ENCODE measurements at regions not wholly inside any gene's neighbourhood (a gene's known extent, or its start where the extent isn't known, plus 50 kb on each side); places are given as distances from the start of the nearest gene placed in this dataset.

- no peaks in the 10 kb centered on the region for H3K9me1 ChIP-seq (ENCODE audit: insufficient read depth, low read length)
- no peak overlapping the region for H2AFZ ChIP-seq (replicated peaks; ENCODE audit: low read length, poor library complexity)
- no TSS peak for BruUV-seq (replicated peaks)
- dilution Hi-C loops (cut with HindIII; ENCODE audit: low sequenced_read_pairs, unreplicated experiment): no loop called here
- no peak overlapping the region for H3K9ac ChIP-seq (ENCODE audit: low read depth, low read length)
- H2BK5ac ChIP-seq (ENCODE audit: low read depth, low read length, poor library complexity, severe bottlenecking): no peak overlapping the region
- no peak overlapping the region for H3K56ac ChIP-seq (ENCODE audit: extremely low read depth, insufficient read depth, low read length)
- intact Hi-C loops (cut with micrococcal nuclease): no loop called here
- no peak overlapping the region for H3K18ac ChIP-seq (ENCODE audit: low read depth, low read length)
- no peaks in the 10 kb centered on the region for H3K79me1 ChIP-seq (ENCODE audit: low read depth in 1 of 2, low read length in 2 of 2)
- H3K4ac ChIP-seq (ENCODE audit: low read depth, low read length): no peak overlapping the region
- no peak overlapping the region for H4K91ac ChIP-seq (ENCODE audit: insufficient read depth, low read depth, low read length)
- H3K23ac ChIP-seq (ENCODE audit: low read depth, low read length): no peak overlapping the region
- CTCF ChIA-PET: no interaction called here
- TF ChIP-seq POLR2A (IDR thresholded peaks at IDR 0.05; ENCODE audit: low read depth, low read length) (no peak), CTCF (conservative IDR thresholded peaks at IDR 0.05; ENCODE audit: low read depth, low read length) (no peak), USF2 (IDR thresholded peaks at IDR 0.05; ENCODE audit: low read depth, low read length) (no peak), BHLHE40 (IDR thresholded peaks at IDR 0.05; ENCODE audit: low read depth, low read length) (no peak), RAD21 (IDR thresholded peaks at IDR 0.05; ENCODE audit: low read length) (no peak), ELK1 (IDR thresholded peaks at IDR 0.05; ENCODE audit: borderline replicate concordance, low read depth, low read length) (no peak), CEBPB (IDR thresholded peaks at IDR 0.05; ENCODE audit: low read depth, low read length) (no peak), MAZ (IDR thresholded peaks at IDR 0.05; ENCODE audit: borderline replicate concordance, low read depth, low read length) (no peak), MAFK (IDR thresholded peaks at IDR 0.05; ENCODE audit: low read depth, low read length) (no peak), CHD1 (IDR thresholded peaks at IDR 0.05; ENCODE audit: low read depth, low read length) (no peak), RCOR1 (IDR thresholded peaks at IDR 0.05; ENCODE audit: insufficient replicate concordance, low read length) (no peak), SMC3 (IDR thresholded peaks at IDR 0.05; ENCODE audit: low read depth, low read length) (no peak)
- H2AK5ac ChIP-seq (ENCODE audit: low read depth, low read length): no peak overlapping the region
- H3K27ac ChIP-seq (ENCODE audit: insufficient read depth, low read length): no peak overlapping the region
- H3K36me3 ChIP-seq (ENCODE audit: control insufficient read depth, insufficient read depth, low read length): no peaks in the 10 kb centered on the region
- H2AK9ac ChIP-seq (replicated peaks; ENCODE audit: low read depth, low read length, poor library complexity): no peak overlapping the region
- WGBS, 2 experiments (ENCODE audit: extremely low coverage in 2 of 2, insufficient read length in 1 of 2): no CpG with 5 or more reads among the region's 1 CpG
- H3K4me1 ChIP-seq (ENCODE audit: control insufficient read depth, insufficient read depth, low read length): no peaks in the 10 kb centered on the region
- no peak overlapping the region for H2BK15ac ChIP-seq (ENCODE audit: low read depth, low read length)
- H4K5ac ChIP-seq (ENCODE audit: low read depth, low read length): no peak overlapping the region
- H4K20me1 ChIP-seq (ENCODE audit: insufficient read depth, low read length): no peaks in the 10 kb centered on the region
- H4K8ac ChIP-seq (ENCODE audit: low read depth in 2 of 2, low read length in 2 of 2): no peak overlapping the region
- in situ Hi-C loops (cut with MboI; ENCODE audit: low sequenced_read_pairs): no loop called here
- H3K4me2 ChIP-seq (ENCODE audit: low read depth, low read length): no peak overlapping the region
- POLR2A ChIA-PET (ENCODE audit: unreplicated experiment): no interaction called here
- no peak overlapping the region for H2BK120ac ChIP-seq (ENCODE audit: low read depth, low read length)
- no peak overlapping the region for H3K14ac ChIP-seq (replicated peaks; ENCODE audit: low read depth, low read length)
- ATAC-seq (ENCODE audit: low read depth): no peak
- no peak overlapping the region for H2BK20ac ChIP-seq (ENCODE audit: low read depth, low read length)
- no peaks in the 10 kb centered on the region for H3K9me3 ChIP-seq (ENCODE audit: control insufficient read depth, insufficient read depth, low read length)
- H3K27me3 ChIP-seq (ENCODE audit: control insufficient read depth, insufficient read depth, low read length): no peaks in the 10 kb centered on the region; the same call in 1 of the 2 replicates
- no peak for DNase-seq
- H3K4me3 ChIP-seq (ENCODE audit: insufficient read depth, low read depth, low read length): no peak overlapping the region
Measured at GRCh38 chr13:105735281-105735680, 800.2 kb downstream of the EFNB2 start.

Data from IMR-90 (cell line).